Naive B cell (primary cell): ENCODE measurements at regions not wholly inside any gene's neighbourhood (a gene's known extent, or its start where the extent isn't known, plus 50 kb on each side); places are given as distances from the start of the nearest gene placed in this dataset.

ENCODE experiments used
- ATAC-seq, 2 donors: fragments of 150-1000 bp; cut with Tn5 transposase; 2 replicates each; pipeline ENCODE4 v1.10.0; 2021; ENCODE audit warnings: low read depth in 2 of 2, mild to moderate bottlenecking in 2 of 2, moderate library complexity in 2 of 2
- DNase-seq: peaks from one replicate; pipeline ENCODE4 v3.0.0; 2022
- H3K27ac Mint-ChIP-seq, 6 donors: one replicate each; pipeline ENCODE4 v1.8.0; 2020 to 2022; ENCODE audit warnings: mild to moderate bottlenecking in 6 of 6, mixed read lengths in 6 of 6, moderate library complexity in 5 of 6, inconsistent platforms in 2 of 6
- H3K27me3 Mint-ChIP-seq, 3 donors: one replicate each; pipeline ENCODE4 v1.8.0; 2021 to 2022; ENCODE audit warnings: mixed read lengths in 3 of 3, mild to moderate bottlenecking in 1 of 3
- H3K36me3 Mint-ChIP-seq, 2 donors: one replicate each; pipeline ENCODE4 v1.8.0; 2020 to 2022; ENCODE audit warnings: mixed read lengths in 2 of 2, inconsistent platforms in 1 of 2, mild to moderate bottlenecking in 1 of 2
- H3K4me1 Mint-ChIP-seq, 3 donors: one replicate each; pipeline ENCODE4 v1.8.0; 2020 to 2022; ENCODE audit warnings: mixed read lengths in 3 of 3, inconsistent platforms in 1 of 3, mild to moderate bottlenecking in 1 of 3, moderate library complexity in 1 of 3
- H3K4me3 Mint-ChIP-seq, 8 donors: one replicate each; pipeline ENCODE4 v1.8.0; 2020 to 2022; ENCODE audit warnings: mild to moderate bottlenecking in 8 of 8, mixed read lengths in 8 of 8, moderate library complexity in 8 of 8, inconsistent platforms in 2 of 8
- H3K9me3 Mint-ChIP-seq, 7 donors: one replicate each; pipeline ENCODE4 v1.8.0; 2020 to 2022; ENCODE audit warnings: mixed read lengths in 7 of 7, mild to moderate bottlenecking in 5 of 7, inconsistent platforms in 2 of 7, moderate library complexity in 1 of 7

DNA sequence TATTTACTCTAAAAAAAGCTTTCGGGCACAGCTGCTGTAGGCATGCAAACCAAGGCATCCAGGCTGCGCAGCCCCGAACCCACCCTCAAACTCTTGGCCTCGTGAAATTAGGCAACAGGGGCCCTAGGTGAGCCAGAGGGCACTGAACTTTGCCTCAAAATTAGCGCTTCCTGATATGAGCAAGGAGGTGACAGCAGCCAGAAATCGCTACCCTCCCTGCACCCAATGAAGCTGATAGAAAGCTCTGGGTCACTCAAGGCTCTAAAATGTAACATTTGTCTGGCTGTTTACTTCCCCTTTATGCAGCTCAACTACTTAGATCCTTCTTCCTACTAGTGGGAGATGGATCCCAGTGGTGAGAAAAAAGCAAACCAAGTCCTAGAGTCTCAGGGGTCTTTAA lies 61.8 kb downstream of the PITPNM2 start:
- no peaks in the 10 kb centered on the region for H3K36me3 Mint-ChIP-seq
- peaks cover 48 to 70% (median 69%) of the 10 kb centered on the region in 3 donors for H3K4me1 Mint-ChIP-seq
- peak overlapping the region; percentile 67 to 96 (median 77) for H3K27ac Mint-ChIP-seq
- DNase-seq (peak; percentile 46), ATAC-seq (peak; percentile 79 to 86)
- H3K27me3 Mint-ChIP-seq = no peaks in the 10 kb centered on the region
- no peaks in the 10 kb centered on the region for H3K9me3 Mint-ChIP-seq
- H3K4me3 Mint-ChIP-seq = peak overlapping the region in 6 of 8 donors; percentile 36 to 77 (median 56)

DNA sequence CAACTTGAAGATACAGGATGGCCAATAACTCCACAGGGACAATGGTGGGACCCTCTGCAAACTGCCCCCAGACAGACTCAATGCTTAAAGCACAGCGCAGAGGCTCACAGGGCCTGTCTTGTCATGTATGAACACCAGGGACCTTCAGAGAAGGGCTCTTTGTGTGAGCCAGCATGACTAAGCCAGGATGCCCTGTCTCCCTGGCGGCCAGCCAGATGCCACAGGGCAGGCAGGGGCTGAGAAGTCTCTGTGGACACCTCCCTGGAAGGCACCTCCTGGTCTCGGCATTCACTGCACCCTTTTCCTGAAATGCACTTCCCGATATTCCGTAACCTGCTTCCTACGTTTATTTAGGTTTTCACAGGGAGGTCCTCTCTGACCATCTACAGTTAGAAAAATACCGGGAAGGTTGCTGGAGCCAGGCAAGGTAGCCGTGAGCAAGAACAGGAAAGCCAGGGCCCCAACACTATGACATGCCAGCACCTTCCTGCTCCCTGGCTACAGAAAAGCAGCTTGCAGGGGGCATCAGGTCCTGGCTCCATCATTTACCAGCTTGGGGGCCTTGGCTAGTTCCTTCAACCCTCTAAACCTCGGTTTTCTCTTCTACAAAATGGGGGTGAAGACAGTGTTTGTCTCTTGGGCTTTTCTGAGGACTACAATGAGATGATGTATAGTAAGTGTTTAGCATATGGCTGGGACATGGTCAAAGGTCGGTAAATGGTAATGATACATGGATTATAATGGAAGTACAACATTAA lies 65.0 kb downstream of the PITPNM2 start:
- DNase-seq = no peak
- ATAC-seq = no peak
- no peaks in the 10 kb centered on the region for H3K27me3 Mint-ChIP-seq
- H3K36me3 Mint-ChIP-seq = no peaks in the 10 kb centered on the region
- peak overlapping the region in 5 of 8 donors; percentile 44 to 91 (median 85) for H3K4me3 Mint-ChIP-seq
- no peaks in the 10 kb centered on the region for H3K9me3 Mint-ChIP-seq
- peaks cover 56 to 85% (median 83%) of the 10 kb centered on the region in 3 donors for H3K4me1 Mint-ChIP-seq
- H3K27ac Mint-ChIP-seq = peak overlapping the region in 5 of 6 donors; percentile 25 to 96 (median 73)

DNA sequence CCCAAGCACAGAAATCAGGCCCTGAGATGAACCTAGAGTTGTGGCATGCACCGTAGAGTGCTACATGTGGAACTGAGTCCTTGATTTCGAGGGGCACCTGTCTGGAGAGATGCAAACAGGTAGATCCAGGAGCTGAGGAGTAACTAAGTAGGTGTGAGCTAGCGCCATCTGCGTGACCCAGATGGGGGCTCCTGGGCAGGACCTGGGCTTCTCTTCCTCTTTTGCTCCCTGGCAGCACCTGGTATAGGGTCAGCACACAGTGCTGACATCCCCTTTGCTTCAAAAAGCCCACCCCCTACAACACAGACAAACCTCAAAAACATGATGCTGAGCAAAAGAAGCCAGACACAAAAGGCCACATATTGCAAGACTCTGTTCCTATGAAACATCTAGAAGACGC lies 65.8 kb downstream of the PITPNM2 start:
- peak overlapping the region; percentile 24 to 96 (median 78) for H3K27ac Mint-ChIP-seq
- no peaks in the 10 kb centered on the region for H3K9me3 Mint-ChIP-seq
- peak; percentile 33 to 48 for ATAC-seq
- peak; percentile 36 for DNase-seq
- no peaks in the 10 kb centered on the region for H3K36me3 Mint-ChIP-seq
- H3K27me3 Mint-ChIP-seq = no peaks in the 10 kb centered on the region
- H3K4me3 Mint-ChIP-seq = peak overlapping the region; percentile 33 to 91 (median 82)
- H3K4me1 Mint-ChIP-seq = peaks cover 52 to 85% (median 83%) of the 10 kb centered on the region in 3 donors

DNA sequence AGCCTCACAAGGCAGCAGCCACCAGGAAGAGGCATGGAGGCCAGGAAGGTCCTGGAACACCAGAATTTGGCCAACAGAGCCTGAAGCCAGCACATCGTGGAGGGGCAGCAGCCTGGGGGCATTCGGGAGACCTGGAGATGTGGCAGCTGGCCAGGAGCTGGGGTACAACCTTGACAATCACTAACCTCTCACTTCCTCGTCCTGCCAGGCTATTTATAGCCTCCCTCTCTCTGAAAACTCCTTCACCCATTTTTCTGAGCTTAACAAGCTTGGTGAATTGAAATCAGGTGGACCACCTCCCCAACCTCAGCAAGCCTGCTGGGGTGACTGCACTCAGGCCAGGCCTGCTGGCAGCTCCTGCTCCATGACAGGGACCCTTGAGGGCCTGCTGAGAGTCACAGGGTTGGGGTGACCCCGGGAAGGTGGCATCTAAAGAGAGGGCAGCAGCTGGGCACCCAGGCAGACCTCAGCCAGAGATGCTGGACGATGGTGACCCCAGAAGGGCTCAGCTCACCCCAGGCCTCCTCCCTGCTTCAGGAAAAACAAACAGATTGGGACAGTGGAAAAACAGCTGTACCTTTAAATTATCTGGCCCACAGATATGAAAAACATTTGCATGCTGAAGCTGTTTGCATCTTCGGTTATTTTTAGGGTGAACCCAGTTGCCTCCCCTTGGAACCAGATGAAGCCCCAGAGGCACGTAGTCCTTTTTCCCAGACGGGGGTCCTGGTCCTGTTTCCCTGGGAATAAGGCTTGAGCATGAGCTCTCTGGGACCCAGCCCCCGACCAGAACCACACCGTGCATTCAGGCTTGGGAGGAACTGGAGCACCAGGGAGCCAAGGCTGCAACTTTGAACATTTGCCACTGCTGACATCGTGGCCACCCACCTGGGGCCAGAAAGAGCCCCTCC lies 67.0 kb downstream of the PITPNM2 start:
- peak overlapping the region; percentile 56 to 96 (median 86) for H3K27ac Mint-ChIP-seq
- H3K4me3 Mint-ChIP-seq = peak overlapping the region; percentile 33 to 91 (median 86)
- H3K4me1 Mint-ChIP-seq = peaks cover 49 to 77% (median 74%) of the 10 kb centered on the region in 3 donors
- no peaks in the 10 kb centered on the region for H3K36me3 Mint-ChIP-seq
- no peaks in the 10 kb centered on the region for H3K27me3 Mint-ChIP-seq
- ATAC-seq (peak; percentile 81 to 85), DNase-seq (peak; percentile 52)
- H3K9me3 Mint-ChIP-seq = no peaks in the 10 kb centered on the region

DNA sequence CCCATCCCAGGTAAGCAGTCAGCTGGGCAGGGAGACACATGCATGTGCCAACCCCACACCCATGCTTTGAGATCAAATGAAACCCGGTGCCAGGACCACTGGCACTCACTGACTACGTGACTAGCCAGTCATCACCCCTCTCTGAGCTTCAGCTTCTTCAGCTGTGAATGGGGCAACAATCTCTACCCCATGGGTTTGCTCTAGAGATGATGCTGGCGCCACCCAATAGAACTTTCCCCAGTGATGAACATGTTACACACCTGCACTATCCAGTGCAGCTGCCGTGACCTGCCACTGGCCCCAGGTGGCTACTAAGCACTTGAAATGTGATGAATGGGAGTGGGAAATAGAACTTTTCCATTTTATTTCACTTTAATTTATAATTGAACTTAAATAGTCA lies 70.3 kb downstream of the PITPNM2 start:
- H3K4me1 Mint-ChIP-seq = peaks cover 44 to 79% (median 64%) of the 10 kb centered on the region in 3 donors

DNA sequence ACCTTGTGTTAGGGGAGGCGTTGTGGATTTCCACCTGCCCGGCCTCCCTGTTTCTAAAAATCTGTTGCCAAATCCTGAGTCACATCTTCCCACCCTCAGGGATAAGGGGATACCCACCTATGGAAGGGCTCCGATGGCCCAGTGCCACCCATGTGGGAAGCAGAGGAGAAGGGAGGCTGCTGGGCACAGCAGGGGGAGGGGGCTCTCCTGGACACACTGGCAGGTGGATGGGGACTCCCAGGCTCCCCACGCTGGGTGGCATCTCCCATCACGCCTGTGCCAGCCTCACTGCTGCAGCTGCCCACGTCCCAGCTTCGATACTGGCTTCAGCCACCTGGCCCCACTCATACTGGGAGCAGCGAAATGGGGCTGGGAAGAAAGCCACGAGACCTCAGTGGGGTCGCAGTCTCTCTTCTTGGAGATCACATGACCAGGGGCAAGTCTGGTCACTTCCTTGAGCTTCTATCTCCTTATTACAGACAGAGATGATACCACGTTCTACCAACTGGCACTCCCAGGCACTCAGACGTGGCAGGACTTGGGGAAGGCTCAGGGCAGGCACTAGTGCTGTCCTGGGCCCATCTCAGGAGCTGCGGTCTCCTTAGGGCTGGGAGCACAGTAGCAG lies 72.2 kb downstream of the PITPNM2 start:
- Mint-ChIP-seq H3K27ac (peak overlapping the region in 1 of 6 donors; percentile 27), H3K4me1 (peaks cover 42 to 74% (median 55%) of the 10 kb centered on the region in 3 donors), H3K4me3 (no peak overlapping the region), H3K9me3 (no peaks in the 10 kb centered on the region), H3K36me3 (no peaks in the 10 kb centered on the region), H3K27me3 (no peaks in the 10 kb centered on the region)
- no peak for ATAC-seq
- no peak for DNase-seq

More for the DNA sequence above, 70.3 kb downstream of the PITPNM2 start:
- no peaks in the 10 kb centered on the region for H3K27me3 Mint-ChIP-seq
- no peaks in the 10 kb centered on the region for H3K9me3 Mint-ChIP-seq
- no peak for DNase-seq
- peak overlapping the region in 5 of 6 donors; percentile 4 to 84 (median 39) for H3K27ac Mint-ChIP-seq
- no peaks in the 10 kb centered on the region for H3K36me3 Mint-ChIP-seq
- H3K4me3 Mint-ChIP-seq = peak overlapping the region in 1 of 8 donors; percentile 12
- ATAC-seq = no peak

DNA sequence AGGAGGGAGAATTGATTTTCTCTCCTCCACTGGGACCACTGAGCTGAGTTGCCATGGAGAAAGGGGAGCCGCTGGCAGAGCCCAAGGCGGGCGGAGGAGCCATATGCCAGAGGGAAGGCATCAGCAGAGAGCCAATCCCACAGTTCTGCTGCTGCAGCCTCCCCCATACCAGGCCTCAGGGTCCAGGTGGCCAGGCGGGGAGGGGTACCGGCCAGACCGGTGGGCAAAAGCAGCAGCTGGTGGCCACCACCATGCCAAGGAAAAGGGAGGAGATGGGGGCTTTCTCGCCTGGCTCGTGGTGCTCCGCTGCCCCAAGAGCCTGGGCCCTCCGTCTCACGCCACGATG lies 72.8 kb downstream of the PITPNM2 start:
- H3K9me3 Mint-ChIP-seq = no peaks in the 10 kb centered on the region
- H3K27me3 Mint-ChIP-seq = no peaks in the 10 kb centered on the region
- no peak overlapping the region for H3K4me3 Mint-ChIP-seq
- H3K27ac Mint-ChIP-seq = no peak overlapping the region
- peaks cover 40 to 68% (median 49%) of the 10 kb centered on the region in 3 donors for H3K4me1 Mint-ChIP-seq
- no peaks in the 10 kb centered on the region for H3K36me3 Mint-ChIP-seq
- ATAC-seq (no peak), DNase-seq (no peak)

DNA sequence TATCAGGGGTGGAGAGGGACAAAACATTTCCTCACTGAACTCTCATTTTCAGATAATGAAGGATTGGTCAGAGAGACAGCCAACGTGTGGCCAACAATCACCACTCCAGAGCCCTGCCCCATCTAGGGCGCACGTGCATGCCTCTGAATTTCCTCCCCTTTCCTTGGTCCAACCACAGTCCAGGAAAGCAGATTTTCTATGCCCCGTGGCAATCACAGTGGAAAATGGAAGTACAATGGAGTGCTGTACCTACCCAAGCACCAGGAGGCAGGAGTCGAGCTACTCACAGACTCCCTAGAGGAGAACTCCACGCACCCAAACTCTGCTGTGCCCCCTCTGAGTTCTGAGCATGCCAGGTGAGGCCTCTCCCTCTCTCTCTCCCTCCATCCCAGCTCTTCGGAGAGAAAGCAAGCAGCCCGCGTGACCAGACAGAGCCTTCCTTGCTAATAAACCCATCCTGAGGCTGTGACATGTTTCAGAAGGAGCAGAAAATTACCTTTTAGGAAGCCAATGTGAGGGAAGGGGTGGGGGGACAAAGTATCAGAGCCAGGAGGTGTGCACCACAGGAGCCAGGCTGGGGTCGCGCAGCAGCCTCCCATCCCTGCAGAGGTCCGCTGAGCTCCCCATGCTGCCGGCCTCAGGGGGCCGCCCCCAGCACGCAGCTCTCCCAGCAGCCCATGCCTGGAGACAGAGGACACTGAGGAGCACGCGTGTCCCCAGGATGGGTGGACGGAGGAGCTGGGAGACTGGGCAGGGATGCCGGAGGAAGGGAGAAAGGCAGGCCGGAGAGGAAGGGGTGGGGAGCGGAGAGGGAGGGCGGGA lies 73.4 kb downstream of the PITPNM2 start:
- DNase-seq = no peak
- Mint-ChIP-seq H3K9me3 (no peaks in the 10 kb centered on the region), H3K27me3 (no peaks in the 10 kb centered on the region), H3K27ac (peak overlapping the region in 2 of 6 donors; percentile 12 to 69), H3K4me1 (peaks cover 34 to 62% (median 43%) of the 10 kb centered on the region in 3 donors), H3K36me3 (no peaks in the 10 kb centered on the region), H3K4me3 (no peak overlapping the region)
- no peak for ATAC-seq

DNA sequence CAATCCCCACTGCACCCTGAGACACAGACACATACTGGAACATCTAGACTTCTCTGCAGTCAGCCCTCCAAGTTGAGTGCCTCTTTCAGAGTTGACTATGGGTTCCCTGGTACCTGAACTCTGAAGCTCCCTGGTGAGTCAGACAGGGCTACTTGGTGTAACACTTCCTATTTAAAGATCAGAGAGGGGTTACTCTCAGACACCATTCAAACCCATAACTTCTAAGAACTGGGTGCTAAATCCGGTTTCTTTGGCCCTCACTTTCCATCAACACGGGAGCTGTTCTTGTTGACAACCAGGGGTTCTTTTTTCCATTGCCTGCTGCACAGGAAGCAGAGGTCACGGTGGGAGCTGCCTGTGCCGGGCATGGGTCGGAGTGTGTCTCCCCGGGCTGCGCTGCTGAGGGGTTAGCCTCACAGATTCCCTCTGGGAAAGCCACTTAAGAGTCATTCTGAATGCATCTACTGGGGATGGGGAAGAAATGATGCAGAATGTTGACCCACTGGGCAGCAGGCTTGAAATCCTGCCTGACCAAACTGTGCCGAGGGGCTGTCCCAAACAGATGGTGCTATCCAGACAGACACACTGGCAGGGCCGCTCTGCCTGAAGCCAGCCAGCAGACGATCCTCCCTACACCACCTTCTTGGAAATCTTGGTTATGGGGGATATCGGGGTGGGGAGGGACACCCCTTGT lies 74.1 kb downstream of the PITPNM2 start:
- ATAC-seq = no peak
- no peaks in the 10 kb centered on the region for H3K9me3 Mint-ChIP-seq
- peaks cover 30 to 55% (median 36%) of the 10 kb centered on the region in 3 donors for H3K4me1 Mint-ChIP-seq
- peak overlapping the region in 3 of 8 donors; percentile 2 to 9 (median 9) for H3K4me3 Mint-ChIP-seq
- H3K27ac Mint-ChIP-seq = peak overlapping the region in 5 of 6 donors; percentile 15 to 88 (median 42)
- no peaks in the 10 kb centered on the region for H3K27me3 Mint-ChIP-seq
- H3K36me3 Mint-ChIP-seq = no peaks in the 10 kb centered on the region
- DNase-seq = no peak

DNA sequence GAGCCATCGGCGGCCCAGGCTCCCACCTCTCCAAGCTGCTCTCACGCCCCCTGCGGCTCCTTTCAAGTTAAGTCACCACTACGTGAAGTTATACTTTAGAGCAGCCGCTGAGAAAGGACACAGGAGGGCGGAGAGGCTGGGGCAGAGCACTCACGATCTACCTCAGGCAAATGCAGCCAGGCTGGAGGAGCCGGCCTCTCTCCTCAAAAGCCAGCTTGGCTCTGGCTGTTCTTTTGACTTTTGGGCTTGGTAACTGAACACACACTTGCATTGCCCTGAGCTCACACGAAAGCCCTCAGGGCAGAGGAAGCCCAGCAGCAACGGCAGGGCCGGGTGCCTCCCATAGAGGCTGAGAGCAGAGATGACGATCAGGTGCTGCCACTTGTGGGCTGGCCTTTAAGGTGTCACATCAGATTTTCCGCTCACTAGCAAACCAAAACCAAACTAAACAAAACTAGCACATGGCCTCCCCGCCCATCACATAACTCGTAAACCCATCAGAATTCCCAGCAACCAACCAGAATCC lies 75.2 kb downstream of the PITPNM2 start:
- Mint-ChIP-seq H3K27me3 (no peaks in the 10 kb centered on the region), H3K4me1 (peaks cover 30 to 44% (median 30%) of the 10 kb centered on the region in 3 donors), H3K9me3 (no peaks in the 10 kb centered on the region), H3K4me3 (peak overlapping the region in 6 of 8 donors; percentile 31 to 82 (median 57)), H3K27ac (peak overlapping the region; percentile 39 to 88 (median 80)), H3K36me3 (no peaks in the 10 kb centered on the region)
- ATAC-seq = peak; percentile 79 to 93
- no peak for DNase-seq

DNA sequence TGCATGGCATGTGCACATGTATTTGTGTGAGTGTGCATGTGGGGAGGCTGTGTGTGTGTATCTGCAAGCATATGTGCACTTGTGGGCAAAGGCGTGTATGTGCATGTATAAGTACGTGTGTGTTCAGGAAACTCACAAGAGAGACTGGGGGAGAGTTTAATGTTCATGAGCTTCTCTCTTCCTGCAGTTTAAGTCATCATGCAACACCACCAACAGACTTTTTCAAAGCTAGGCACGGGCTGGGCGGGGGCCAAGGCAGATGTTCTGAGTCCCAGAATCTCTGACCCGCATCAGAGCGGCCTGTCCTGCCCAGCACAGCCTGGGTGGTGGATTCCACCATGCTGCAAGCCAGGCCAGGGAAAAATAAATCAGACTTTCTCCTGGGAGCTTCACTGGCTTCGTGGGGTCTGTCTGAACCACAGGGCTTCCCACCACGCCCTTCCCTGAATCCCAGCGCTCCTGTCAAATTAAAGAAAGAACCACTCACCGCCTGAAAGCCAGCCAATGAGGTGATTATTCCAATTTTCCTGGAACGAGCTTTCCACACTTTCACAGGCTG lies 75.7 kb downstream of the PITPNM2 start:
- Mint-ChIP-seq H3K27me3 (no peaks in the 10 kb centered on the region), H3K4me3 (peak overlapping the region in 2 of 8 donors; percentile 42 to 52), H3K27ac (peak overlapping the region in 3 of 6 donors; percentile 78 to 90 (median 85)), H3K9me3 (no peaks in the 10 kb centered on the region), H3K36me3 (no peaks in the 10 kb centered on the region), H3K4me1 (peaks cover 30 to 42% (median 30%) of the 10 kb centered on the region in 3 donors)
- no peak for DNase-seq
- no peak for ATAC-seq
